GM19239 (cell line): ENCODE measurements at regions not wholly inside any gene's neighbourhood (a gene's known extent, or its start where the extent isn't known, plus 50 kb on each side); places are given as distances from the start of the nearest gene placed in this dataset.
"Not testable (repeated sequence)": the region's sequence is repeated elsewhere in the genome, so short reads cannot be mapped to it uniquely, and the experiment has no call there.

ENCODE experiments used
- DNase-seq: peaks from one replicate; pipeline ENCODE4 v3.0.0; 2011; ENCODE audit warnings: low spot score; ENCODE audit not compliant: insufficient read length
- FAIRE-seq: peaks from 2 replicates; lab custom pipeline; 2011; peaks lifted over from hg19 to GRCh38; lab: Jason Lieb, UNC

- FAIRE-seq, DNase-seq: not testable (repeated sequence)
Measured at GRCh38 chr19:30680399-30680798, 308.2 kb downstream of the ZNF536 start.

GRCh38 chr19:30679789-30680188, 307.6 kb downstream of the ZNF536 start:
- FAIRE-seq: no peak

GRCh38 chr19:30679153-30679702, 307.0 kb downstream of the ZNF536 start:
- DNase-seq: no peak
- no peak for FAIRE-seq

More at GRCh38 chr19:30679789-30680188, 307.6 kb downstream of the ZNF536 start:
- DNase-seq: no peak

GRCh38 chr19:30678168-30678567, 306.0 kb downstream of the ZNF536 start:
- no peak for DNase-seq
- FAIRE-seq: no peak

DNA sequence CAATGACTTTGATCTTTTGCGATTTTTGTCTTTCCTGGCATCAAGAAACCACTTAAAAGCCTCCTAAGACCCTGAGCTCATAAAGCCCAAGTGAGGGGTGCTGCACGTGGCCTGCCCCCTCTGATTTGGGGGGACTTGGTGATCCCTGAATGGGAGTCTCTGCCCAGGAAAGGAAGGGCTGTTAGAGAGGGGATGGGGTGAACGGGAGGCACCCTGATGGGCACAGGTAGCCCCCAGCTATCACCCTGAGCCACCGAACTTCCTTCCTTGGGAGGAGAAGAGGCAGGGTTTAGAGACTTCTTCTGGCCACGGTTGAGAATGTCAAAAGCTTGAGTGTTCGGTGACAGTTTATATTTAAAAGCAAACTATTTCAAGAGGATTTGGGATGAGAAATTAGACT, 305.5 kb downstream of the ZNF536 start:
- DNase-seq: no peak
- no peak for FAIRE-seq

DNA sequence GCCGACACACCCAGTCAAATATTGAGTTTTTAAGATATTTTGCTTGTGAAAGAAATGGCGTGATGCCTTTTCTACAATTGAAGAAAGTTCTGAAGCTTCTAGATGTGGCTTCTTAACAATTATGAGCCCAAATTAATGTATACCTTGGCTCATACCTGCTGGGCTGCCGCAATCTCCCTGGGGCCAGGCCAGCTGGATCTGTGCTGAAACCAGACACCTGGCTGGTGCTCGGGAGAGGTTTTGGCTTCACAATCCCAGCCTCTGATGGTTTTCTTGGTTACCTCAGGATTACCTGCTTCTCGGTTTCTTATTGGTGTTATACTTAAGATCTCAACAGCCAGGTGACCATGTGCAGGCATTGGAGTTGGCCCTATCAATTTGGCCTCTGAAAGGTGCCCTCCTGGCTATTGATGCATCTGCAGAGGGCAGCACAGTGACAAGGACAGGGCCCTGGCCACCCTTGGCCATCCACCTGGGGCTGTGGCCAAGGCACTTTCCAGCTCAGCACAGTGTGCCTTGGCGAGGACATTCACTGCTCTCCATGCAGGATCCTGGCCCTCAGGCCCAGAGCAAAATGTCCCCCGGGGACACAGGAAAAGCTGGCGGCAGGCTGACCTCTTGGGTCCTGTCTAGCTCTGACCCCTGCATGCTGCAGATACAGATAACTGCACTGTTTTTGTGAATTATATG, 305.0 kb downstream of the ZNF536 start:
- no peak for FAIRE-seq

DNA sequence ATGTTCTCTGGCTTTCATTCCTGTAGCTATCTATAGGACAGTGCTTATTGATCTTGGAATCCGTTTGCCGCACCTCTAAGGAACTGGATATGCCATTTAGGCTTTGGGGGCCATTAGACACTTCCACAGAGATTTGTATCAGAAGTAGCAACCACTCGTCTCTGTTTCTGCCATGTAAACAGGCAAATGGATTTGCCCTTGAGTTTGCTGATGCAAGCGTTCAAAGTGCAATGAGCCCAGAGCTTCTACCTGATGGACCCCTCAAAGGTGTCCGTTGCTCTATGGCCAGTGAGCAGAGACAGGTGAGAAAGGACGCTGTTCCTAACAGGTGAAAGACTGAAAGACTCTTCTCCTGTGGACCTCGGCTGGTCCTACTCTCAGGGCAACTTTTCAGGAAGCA, 302.9 kb downstream of the ZNF536 start:
- no peak for FAIRE-seq
- no peak for DNase-seq

More for the DNA sequence above, 305.0 kb downstream of the ZNF536 start:
- no peak for DNase-seq

DNA sequence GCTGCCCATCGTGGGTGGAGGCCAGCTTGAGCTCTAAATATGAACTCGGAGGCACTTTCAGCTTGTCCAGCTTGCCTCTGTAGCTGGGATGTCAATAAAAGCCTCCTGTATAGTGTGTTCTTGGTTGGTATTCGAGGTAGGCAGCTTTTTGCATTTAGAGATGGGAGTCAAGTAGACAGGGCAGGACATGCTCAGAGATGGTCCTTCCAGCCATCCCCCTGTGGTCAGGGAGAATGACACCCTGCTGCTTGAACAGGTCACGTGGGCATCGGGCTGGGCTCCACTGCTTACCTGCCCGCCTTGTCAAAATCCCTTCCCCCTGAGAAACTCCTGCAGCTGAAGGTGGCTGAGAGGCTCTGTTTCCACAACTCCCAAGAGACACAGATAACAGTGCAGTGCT, 302.5 kb downstream of the ZNF536 start:
- no peak for FAIRE-seq
- DNase-seq: no peak

DNA sequence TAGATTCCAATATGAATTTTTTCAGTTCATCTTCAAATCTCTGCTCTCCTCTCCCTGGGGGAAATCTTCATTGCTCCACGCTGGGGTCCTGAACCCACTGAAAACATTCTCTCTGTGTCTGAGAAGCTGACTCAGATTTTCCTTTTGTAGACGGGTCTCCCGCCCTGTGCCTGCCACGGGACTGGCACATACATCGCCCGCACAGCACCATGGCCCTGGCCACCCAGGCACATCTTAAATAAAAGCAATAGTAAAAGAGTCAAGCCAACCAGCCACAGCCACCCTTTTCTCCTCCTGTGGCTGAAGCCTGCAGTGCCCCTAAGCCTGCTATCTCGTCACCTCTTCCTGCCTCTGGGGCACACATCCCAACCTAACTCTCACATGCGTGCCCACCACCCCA, 301.2 kb downstream of the ZNF536 start:
- FAIRE-seq (no peak), DNase-seq (no peak)

DNA sequence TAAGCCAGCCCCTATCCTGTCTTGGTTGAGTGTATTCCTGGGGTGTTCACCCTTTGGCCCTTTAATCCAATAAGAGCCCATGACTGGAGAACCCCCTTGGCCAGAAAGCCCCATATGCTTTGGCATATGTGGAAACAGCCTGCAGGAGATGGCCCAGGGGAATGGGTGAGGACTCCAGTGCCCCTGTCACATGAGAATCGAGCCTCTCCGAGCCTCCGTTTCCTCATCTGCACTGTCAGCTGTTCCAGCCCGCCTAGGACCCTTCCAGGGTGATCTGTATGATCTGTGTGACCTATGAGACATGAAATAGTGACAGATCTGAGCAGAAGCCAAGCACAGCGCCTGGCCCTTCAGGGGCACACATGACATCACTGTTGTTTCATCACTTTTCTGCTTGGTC, 300.7 kb downstream of the ZNF536 start:
- FAIRE-seq (no peak), DNase-seq (no peak)

DNA sequence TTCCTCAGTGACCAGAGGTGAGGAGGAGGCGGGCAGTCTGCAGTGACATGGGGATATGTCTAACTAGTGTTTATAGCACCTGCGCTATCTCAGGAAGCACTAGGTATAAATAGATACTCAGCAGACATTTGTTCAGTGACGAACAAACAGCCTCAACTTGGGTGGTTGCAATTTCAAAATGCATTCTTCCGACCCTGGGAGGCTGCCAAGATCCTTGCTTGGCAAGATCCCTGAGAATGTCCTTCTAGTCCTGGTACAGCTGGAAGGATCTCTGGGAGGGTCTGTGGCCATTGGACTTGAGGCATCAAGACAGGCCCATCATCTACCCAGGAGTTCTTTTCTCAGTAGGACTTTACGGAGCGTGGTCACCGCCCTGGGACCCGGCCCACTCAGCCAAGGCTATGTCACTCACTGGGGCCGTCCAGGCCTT, 299.5 kb downstream of the ZNF536 start:
- DNase-seq (no peak), FAIRE-seq (no peak)

GRCh38 chr19:30671367-30671619, 299.1 kb downstream of the ZNF536 start:
- FAIRE-seq (no peak), DNase-seq (no peak)

GRCh38 chr19:30670562-30671366, 298.6 kb downstream of the ZNF536 start:
- FAIRE-seq (no peak), DNase-seq (no peak)

GRCh38 chr19:30670011-30670329, 297.8 kb downstream of the ZNF536 start:
- DNase-seq: no peak
- no peak for FAIRE-seq

DNA sequence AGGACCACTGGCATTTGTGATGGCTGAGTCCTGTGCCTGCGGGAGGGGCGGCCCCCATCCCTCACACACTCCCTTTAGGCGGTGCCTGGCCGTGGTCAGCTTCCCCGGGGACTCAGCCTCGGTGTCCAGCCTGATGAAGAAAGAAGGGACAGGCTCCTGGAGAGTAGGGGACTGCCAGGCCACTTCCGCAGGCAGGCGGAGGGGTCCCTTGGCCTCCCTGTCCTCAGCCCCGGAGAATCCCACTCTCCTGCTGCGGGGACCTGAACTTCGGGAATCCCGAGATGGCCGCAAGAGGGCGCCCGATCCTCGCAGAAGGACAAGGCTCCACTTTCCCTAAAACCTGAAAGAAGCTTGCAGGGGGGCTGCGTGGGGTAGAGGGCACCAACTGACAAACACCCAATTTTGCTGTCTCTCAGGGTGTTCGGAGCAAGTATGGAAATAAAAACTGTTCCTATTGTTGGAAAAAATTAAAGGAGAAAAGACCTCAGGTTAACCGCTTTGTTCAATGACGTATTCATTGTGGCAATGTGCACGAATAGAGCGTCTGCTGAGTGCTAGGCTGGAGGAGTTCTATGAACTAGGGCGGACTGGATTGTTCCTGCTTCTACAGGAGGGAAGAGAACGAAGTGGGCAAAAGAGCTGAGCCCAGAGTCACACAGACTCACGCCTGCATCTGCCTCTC, 297.3 kb downstream of the ZNF536 start:
- no peak for FAIRE-seq
- peak; percentile 14 for DNase-seq

DNA sequence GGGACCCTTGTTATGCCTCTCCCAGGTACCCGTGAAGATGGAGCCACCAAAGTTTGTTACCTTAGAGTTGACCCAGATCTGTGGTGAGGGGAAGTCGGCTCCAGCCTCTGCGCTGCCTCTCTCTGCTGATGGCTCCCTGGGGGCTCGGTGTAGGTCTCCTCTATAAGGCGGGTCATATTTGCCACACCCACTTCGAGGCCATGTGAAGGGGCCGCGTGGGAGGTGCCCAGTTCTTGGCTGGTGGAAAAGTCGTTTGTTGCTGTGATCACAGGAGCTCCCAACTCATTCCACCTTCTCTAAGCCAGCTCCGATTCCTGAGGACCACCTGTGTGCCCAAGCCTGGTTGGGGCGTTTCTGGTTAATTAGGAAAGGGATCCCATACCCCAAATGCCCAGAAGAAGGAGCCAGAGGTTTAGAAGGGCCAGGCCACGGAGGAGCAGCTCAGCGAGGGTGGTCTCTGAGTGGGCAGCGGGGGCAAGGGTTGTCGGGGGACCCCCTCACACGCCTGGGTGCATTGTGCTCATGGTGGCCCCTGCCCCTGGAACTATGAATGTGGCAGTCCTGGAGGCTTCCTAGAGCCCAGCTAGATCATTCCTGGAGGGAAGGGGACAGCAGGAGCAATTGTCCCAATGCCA, 296.5 kb downstream of the ZNF536 start:
- no peak for DNase-seq
- no peak for FAIRE-seq

- FAIRE-seq (no peak), DNase-seq (no peak)
Measured at GRCh38 chr19:30667746-30668145, 295.6 kb downstream of the ZNF536 start.

DNA sequence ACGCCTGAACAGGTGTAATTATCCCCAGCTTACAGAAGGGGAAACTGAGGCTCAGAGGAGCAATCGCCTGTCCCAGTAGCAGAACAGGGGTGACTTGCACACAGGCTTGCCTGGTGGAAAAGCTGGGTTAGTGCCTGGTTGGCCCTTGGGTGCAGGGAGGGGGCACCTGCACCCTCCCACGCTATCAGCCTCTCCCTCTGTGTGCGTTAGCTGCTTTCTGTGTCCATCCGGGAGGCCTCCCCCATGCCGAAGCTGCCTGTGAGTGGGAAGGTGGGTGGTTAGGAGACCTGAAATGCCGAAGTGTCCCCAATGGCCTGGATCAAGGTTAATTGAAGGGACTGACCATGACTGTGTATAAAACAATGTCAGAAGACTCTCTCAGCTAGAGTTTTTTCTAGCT, 295.0 kb downstream of the ZNF536 start:
- DNase-seq: no peak
- FAIRE-seq: no peak

DNA sequence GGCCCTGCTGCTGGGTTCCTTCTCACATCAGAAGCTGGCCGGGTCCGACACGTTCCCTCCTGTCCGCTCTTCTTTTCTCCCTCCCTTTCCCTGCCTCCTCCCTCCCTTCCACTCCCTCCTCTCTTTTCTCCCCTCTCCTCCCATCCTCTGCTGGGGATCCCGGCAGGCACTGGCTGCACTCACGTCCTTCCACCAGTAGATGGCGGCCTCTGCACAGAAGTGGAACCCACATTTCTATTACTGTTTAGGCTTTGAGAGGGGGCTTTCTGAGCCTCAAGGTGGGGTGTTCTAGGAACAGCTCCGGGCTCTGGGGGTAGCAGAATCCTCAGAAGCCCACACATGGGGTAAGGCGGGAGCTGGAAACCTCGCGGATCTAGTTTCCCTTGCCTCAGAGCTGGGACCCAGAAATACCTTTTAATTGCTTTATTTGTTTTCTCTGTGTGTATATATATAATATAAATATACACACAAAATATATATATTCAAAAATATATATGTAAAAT, 294.2 kb downstream of the ZNF536 start:
- peak; percentile 57 for FAIRE-seq
- DNase-seq: no peak

DNA sequence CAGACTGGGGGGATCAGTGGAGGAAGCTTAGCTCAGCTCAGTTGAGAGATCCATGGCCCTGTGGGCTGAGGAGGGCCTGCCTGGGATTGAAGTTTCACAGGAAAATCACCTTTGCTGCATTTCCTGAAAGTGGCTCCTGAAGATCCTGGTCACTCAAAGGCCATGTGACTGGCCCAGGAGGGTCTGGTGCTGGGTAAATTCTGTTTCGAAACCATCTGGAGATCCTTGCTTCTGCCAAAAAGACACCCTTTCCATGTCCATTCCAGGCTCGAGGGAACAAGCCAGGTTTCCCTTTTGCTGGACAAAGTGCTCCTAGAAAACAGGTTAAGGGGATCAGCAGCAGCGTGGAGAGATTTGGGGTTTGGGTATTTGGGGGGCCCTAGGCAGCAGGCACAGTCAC, 293.3 kb downstream of the ZNF536 start:
- no peak for DNase-seq
- FAIRE-seq: no peak
